HL-60 (cell line): ENCODE measurements at regions not wholly inside any gene's neighbourhood (a gene's known extent, or its start where the extent isn't known, plus 50 kb on each side); places are given as distances from the start of the nearest gene placed in this dataset.
A peak's percentile ranks its signal among the peaks of the same experiment; 100 is the strongest.

Experiments
- DNase-seq, 2 experiments: peaks; one replicate each; pipeline ENCODE4 v3.0.0-alpha.2; 2010 to 2020; ENCODE audit warnings: low read depth in 1 of 2, low spot score in 1 of 2
- H3K27ac ChIP-seq: fragments of 250-450 bp; sonication (Bioruptor Pico); replicated peaks from 2 replicates; pipeline ENCODE4 v1.5.1; 2020; ENCODE audit warnings: mild to moderate bottlenecking, moderate library complexity
- H3K27me3 ChIP-seq: fragments of 250-450 bp; sonication (Bioruptor Pico); 2 replicates; pipeline ENCODE4 v1.5.1; 2021; ENCODE audit warnings: mild to moderate bottlenecking, moderate library complexity; ENCODE audit not compliant: insufficient read depth, poor library complexity, severe bottlenecking
- H3K4me3 ChIP-seq: replicated peaks from 2 replicates; pipeline ENCODE4 v1.5.1; 2011; ENCODE audit warnings: mild to moderate bottlenecking, control low read depth, low read length; ENCODE audit not compliant: insufficient read depth
- CTCF ChIP-seq: IDR thresholded peaks from one replicate; pipeline ENCODE4 v1.5.1; 2011; ENCODE audit warnings: low read length, control low read depth, inconsistent platforms; ENCODE audit not compliant: insufficient read depth
- GABPA ChIP-seq: IDR thresholded peaks from 2 replicates; pipeline ENCODE4 v1.6.1; 2012; ENCODE audit warnings: low read depth
- POLR2AphosphoS5 ChIP-seq: IDR thresholded peaks from 2 replicates; pipeline ENCODE4 v1.6.1; 2012; ENCODE audit warnings: low read depth
- REST ChIP-seq: IDR thresholded peaks from 2 replicates; pipeline ENCODE4 v1.6.1; 2012; ENCODE audit warnings: low read depth; ENCODE audit not compliant: insufficient replicate concordance
- SPI1 ChIP-seq: IDR thresholded peaks from 2 replicates; pipeline ENCODE4 v1.6.1; 2012; ENCODE audit warnings: low read depth, mild to moderate bottlenecking, borderline replicate concordance

DNA sequence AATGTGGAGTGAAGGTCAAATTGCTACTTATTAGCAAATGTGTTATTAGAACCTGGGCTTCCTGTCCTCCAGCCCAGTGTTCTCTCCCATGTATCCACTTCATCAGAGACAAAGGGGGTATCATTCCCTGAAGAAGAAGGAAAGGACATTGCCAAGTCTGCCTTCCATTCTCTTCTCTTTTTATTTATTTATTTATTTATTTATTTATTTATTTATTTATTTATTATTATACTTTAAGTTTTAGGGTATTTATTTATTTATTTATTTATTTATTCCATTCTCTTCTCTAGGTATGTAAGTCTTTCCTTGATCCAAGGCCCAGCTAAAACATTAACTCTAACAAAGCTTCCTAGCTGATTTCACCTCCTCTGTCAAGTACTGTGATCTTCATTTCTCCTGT, 277.8 kb upstream of the DNAJC19 start:
- TF ChIP-seq SPI1 (no peak), POLR2AphosphoS5 (no peak), CTCF (no peak), GABPA (no peak), REST (no peak)

DNA sequence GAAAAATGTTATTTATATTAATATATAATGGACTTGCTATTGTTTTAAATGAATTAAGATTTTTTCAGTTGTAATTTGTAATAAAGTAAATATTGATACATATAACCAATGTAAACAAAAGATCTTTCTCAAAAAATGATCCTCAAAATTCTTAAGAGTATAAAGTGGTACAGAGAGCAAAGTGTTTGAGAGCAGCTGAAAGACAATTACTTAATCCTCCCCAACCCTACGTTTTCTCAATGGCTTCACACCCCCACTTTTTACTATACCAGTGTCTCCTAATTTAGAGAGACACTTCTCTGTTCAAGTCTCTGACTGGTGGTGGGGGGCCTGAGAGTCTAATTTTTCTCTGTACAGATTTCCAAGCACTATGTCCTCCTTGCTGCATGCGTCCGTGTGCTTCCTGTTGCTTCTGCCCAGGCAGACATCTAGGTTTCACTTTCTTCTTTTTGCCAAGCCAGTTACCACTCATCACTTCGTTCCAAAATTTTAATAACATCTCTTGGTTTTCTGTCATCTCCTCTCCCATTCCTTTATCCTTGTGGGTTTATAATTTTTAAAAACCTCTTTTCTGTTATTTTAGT, 276.3 kb upstream of the DNAJC19 start:
- H3K4me3 ChIP-seq, result peak overlapping the region; percentile 18
- no peaks in the 10 kb centered on the region for H3K27me3 ChIP-seq
- H3K27ac ChIP-seq, result no peak overlapping the region
- TF ChIP-seq CTCF, result no peak
- DNase-seq, result no peak

More for the DNA sequence above, 277.8 kb upstream of the DNAJC19 start:
- no peak for DNase-seq
- H3K27me3 ChIP-seq, result no peaks in the 10 kb centered on the region
- H3K27ac ChIP-seq, result no peak overlapping the region
- no peak overlapping the region for H3K4me3 ChIP-seq

DNA sequence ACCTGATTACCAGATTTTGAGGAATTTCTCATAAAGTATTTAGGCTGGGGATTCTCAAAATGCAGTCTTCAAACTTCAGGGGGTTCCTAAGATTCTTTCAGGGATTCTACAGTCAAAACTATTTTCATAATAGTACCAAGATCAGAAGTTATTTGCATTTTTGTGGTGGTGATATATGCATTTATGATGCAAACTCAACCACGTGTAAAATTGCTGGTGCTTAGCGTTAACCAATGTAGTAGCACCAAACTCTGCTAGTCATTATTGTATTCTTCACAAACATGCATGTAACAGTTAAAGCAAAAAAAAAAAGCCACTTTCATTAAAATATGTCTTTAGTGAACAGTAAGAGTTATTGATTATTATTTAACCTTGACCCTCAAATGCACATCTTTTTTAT, 274.9 kb upstream of the DNAJC19 start:
- Histone ChIP-seq H3K27ac (no peak overlapping the region), H3K4me3 (no peak overlapping the region), H3K27me3 (no peaks in the 10 kb centered on the region)
- no peak for TF ChIP-seq SPI1
- TF ChIP-seq REST, result no peak
- no peak for TF ChIP-seq CTCF
- TF ChIP-seq GABPA, result no peak
- no peak for TF ChIP-seq POLR2AphosphoS5
- DNase-seq, result no peak

DNA sequence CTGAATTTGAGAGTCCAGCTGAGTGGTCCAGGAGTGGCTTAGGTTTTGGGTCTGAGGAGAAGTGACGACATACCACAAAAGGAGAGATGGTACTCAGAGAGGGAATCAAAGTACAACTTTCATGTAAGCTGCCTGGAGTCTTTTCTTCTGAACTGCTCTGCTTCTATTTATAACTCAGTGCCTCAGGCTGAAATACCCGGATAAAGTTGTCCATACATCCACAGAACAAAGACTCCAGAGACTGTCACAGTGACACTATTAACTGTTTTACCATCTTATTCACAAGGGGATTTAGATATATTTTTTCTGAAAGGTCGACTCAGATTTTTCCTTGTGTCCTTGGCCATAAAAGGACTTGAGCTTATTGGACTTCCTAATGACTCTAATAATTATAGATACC, 264.3 kb upstream of the DNAJC19 start:
- no peak for DNase-seq
- Histone ChIP-seq H3K27me3 (no peaks in the 10 kb centered on the region), H3K27ac (no peak overlapping the region), H3K4me3 (no peak overlapping the region)
- TF ChIP-seq GABPA, result no peak
